Adrenal gland (tissue), 9 donors: ENCODE measurements at regions not wholly inside any gene's neighbourhood (a gene's known extent, or its start where the extent isn't known, plus 50 kb on each side); places are given as distances from the start of the nearest gene placed in this dataset.

Experiments
- DNase-seq, 7 donors: peaks; one replicate each; pipeline ENCODE4 v3.0.0-alpha.2; 2019 to 2020
- H3K27ac ChIP-seq, 5 donors: fragments of 200-600 bp; sonication (generic) in 4 of 5; 1 replicate in 3 of 5; 2 replicates in 2 of 5; pipeline versions ENCODE4 v1.5.1 to v1.8.0; 2016 to 2020; ENCODE audit warnings: mild to moderate bottlenecking in 1 of 5
- H3K27me3 ChIP-seq: fragments of 200-600 bp; 2 replicates; pipeline ENCODE4 v1.8.0; 2021
- H3K36me3 ChIP-seq, 2 donors: fragments of 200-600 bp; replicated peaks in 1 of 2; 1 replicate in 1 of 2; 2 replicates in 1 of 2; pipeline versions ENCODE4 v1.5.1 to v1.8.0; 2018 to 2022
- H3K4me1 ChIP-seq, 2 donors: fragments of 200-600 bp; replicated peaks in 1 of 2; 1 replicate in 1 of 2; 2 replicates in 1 of 2; pipeline versions ENCODE4 v1.5.1 to v1.8.0; 2018 to 2021
- H3K4me3 ChIP-seq, 4 donors: fragments of 200-600 bp; sonication (generic) in 3 of 4; one replicate each; pipeline ENCODE4 v1.5.1; 2016 to 2018
- H3K9me3 ChIP-seq, 3 donors: fragments of 200-600 bp; sonication (generic) in 1 of 3; replicated peaks in 1 of 3; 1 replicate in 2 of 3; 2 replicates in 1 of 3; pipeline versions ENCODE4 v1.5.1 to v1.8.0; 2016 to 2021
- CTCF ChIP-seq, 6 experiments: fragments of 450-650 bp in 4 of 6; fragments of 200-600 bp in 2 of 6; sonication (generic) in 1 of 6; IDR thresholded peaks; 1 replicate in 5 of 6; 2 replicates in 1 of 6; pipeline versions ENCODE4 v1.5.1 to v1.8.0; 2016 to 2021; ENCODE audit warnings: antibody characterized with exemption in 6 of 6, mild to moderate bottlenecking in 2 of 6, moderate library complexity in 1 of 6
- POLR2A ChIP-seq, 2 donors: fragments of 450-650 bp; IDR thresholded peaks; one replicate each; pipeline ENCODE4 v1.6.1; 2017; ENCODE audit warnings: antibody characterized with exemption in 2 of 2, mild to moderate bottlenecking in 2 of 2, moderate library complexity in 1 of 2
- WGBS, 4 donors: extraction: QIAGEN DNeasy Blood & Tissue Kit in 2 of 4; methylation state at CpG; one replicate each; pipeline versions ENCODE4 v1.1.5 to v1.1.7; 2013 to 2017; 5-methylcytosine and 5-hydroxymethylcytosine counted together
- intact Hi-C, 2 donors: fragments of 100-400 bp; cut with DNase I; formaldehyde crosslinking; loops; one replicate each; pipeline versions ENCODE4 v1.14.1 to v1.15.0; 2022 to 2023
- donor health status: healthy with polysubstance abuse.
- donor health status: Bipolar disorder and iron deficiency.
- donor health status: DM: yes; HTN: yes; CAD: no.
- donor health status: DM: no; HTN: no; CAD: no.
- donor health status: DM: no; HTN: no; CAD: no.

- H3K4me3 ChIP-seq, result no peak overlapping the region
- no peak for TF ChIP-seq POLR2A (IDR thresholded peaks at IDR 0.05)
- H3K4me1 ChIP-seq, result no peaks in the 10 kb centered on the region
- H3K27ac ChIP-seq, result no peak overlapping the region
- WGBS, 4 donors, result 90 to 96% (median 93%) methylated on average over 5 of the region's 5 CpGs
- DNase-seq, result no peak
- no peaks in the 10 kb centered on the region for H3K36me3 ChIP-seq
- no peaks in the 10 kb centered on the region for H3K27me3 ChIP-seq
- intact Hi-C loops, result no loop called here
- H3K9me3 ChIP-seq, result no peaks in the 10 kb centered on the region
Measured at GRCh38 chr15:79166311-79166955, 75.9 kb upstream of the RASGRF1 start.

- intact Hi-C loops, result no loop called here
- no peak for TF ChIP-seq POLR2A (IDR thresholded peaks at IDR 0.05)
- no peak for TF ChIP-seq CTCF (IDR thresholded peaks at IDR 0.05)
- H3K36me3 ChIP-seq, result no peaks in the 10 kb centered on the region
- 72 to 87% (median 79%) methylated on average over 4 of the region's 4 CpGs for WGBS, 4 donors
- no peak for DNase-seq
- no peak overlapping the region for H3K27ac ChIP-seq
- H3K4me3 ChIP-seq, result no peak overlapping the region
- H3K27me3 ChIP-seq, result no peaks in the 10 kb centered on the region
- no peaks in the 10 kb centered on the region for H3K4me1 ChIP-seq
- H3K9me3 ChIP-seq, result no peaks in the 10 kb centered on the region
Measured at GRCh38 chr15:79164465-79164864, 73.9 kb upstream of the RASGRF1 start.

- H3K9me3 ChIP-seq, result no peaks in the 10 kb centered on the region
- TF ChIP-seq CTCF (IDR thresholded peaks at IDR 0.05) (no peak), POLR2A (IDR thresholded peaks at IDR 0.05) (no peak)
- H3K27ac ChIP-seq, result no peak overlapping the region
- no peak for DNase-seq
- H3K27me3 ChIP-seq, result no peaks in the 10 kb centered on the region
- no peak overlapping the region for H3K4me3 ChIP-seq
- WGBS, 4 donors, result 87 to 89% (median 88%) methylated on average over 4 of the region's 4 CpGs
- H3K4me1 ChIP-seq, result no peaks in the 10 kb centered on the region
- intact Hi-C loops, result no loop called here
- H3K36me3 ChIP-seq, result no peaks in the 10 kb centered on the region
Measured at GRCh38 chr15:79164043-79164442, 73.5 kb upstream of the RASGRF1 start.

GRCh38 chr15:79163395-79163794 lies 72.8 kb upstream of the RASGRF1 start:
- Histone ChIP-seq H3K27me3 (no peaks in the 10 kb centered on the region), H3K36me3 (no peaks in the 10 kb centered on the region), H3K4me3 (no peak overlapping the region), H3K27ac (no peak overlapping the region), H3K9me3 (no peaks in the 10 kb centered on the region), H3K4me1 (no peaks in the 10 kb centered on the region)
- TF ChIP-seq POLR2A (IDR thresholded peaks at IDR 0.05) (no peak), CTCF (IDR thresholded peaks at IDR 0.05) (no peak)
- intact Hi-C loops, result no loop called here
- DNase-seq, result no peak

GRCh38 chr15:79161837-79162508 lies 71.4 kb upstream of the RASGRF1 start:
- DNase-seq, result no peak
- TF ChIP-seq CTCF (IDR thresholded peaks at IDR 0.05), result no peak
- no peak for TF ChIP-seq POLR2A (IDR thresholded peaks at IDR 0.05)
- no peaks in the 10 kb centered on the region for H3K9me3 ChIP-seq

More at GRCh38 chr15:79161837-79162508, 71.4 kb upstream of the RASGRF1 start:
- no peaks in the 10 kb centered on the region for H3K27me3 ChIP-seq
- H3K4me1 ChIP-seq, result no peaks in the 10 kb centered on the region
- no peaks in the 10 kb centered on the region for H3K36me3 ChIP-seq
- H3K4me3 ChIP-seq, result no peak overlapping the region
- 4 to 81% (median 40%) methylated on average over 1 of the region's 1 CpG for WGBS, 4 donors
- intact Hi-C loops, result no loop called here
- no peak overlapping the region for H3K27ac ChIP-seq
